ENCODE measurements at regions not wholly inside any gene's neighbourhood (a gene's known extent, or its start where the extent isn't known, plus 50 kb on each side); places are given as distances from the start of the nearest gene placed in this dataset.

DNA sequence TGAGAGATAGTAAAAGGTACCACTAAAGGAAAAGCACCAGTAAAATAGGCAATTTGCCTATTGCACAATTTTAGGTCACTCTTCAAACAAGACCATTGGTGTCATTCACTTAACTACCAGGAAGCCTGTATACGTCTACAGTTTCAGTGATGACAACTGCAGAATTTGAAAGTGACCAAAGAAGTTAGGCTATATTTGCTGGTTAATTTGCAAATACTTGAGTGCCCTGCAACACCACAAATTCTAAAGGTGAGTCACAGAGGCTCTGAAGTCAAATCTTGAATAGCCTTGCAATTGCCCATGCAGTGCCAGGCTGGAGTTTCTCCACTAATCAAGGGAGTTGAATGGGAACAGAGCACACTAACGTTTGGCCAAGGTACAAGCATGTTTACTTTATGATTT, 128.7 kb upstream of the CCDC68 start:
- DNase-seq (ENCODE audit: extremely low read depth, low read depth), result no peak
- TF ChIP-seq, protein P1, sequence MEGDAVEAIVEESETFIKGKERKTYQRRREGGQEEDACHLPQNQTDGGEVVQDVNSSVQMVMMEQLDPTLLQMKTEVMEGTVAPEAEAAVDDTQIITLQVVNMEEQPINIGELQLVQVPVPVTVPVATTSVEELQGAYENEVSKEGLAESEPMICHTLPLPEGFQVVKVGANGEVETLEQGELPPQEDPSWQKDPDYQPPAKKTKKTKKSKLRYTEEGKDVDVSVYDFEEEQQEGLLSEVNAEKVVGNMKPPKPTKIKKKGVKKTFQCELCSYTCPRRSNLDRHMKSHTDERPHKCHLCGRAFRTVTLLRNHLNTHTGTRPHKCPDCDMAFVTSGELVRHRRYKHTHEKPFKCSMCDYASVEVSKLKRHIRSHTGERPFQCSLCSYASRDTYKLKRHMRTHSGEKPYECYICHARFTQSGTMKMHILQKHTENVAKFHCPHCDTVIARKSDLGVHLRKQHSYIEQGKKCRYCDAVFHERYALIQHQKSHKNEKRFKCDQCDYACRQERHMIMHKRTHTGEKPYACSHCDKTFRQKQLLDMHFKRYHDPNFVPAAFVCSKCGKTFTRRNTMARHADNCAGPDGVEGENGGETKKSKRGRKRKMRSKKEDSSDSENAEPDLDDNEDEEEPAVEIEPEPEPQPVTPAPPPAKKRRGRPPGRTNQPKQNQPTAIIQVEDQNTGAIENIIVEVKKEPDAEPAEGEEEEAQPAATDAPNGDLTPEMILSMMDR (IDR thresholded peaks at IDR 0.05; ENCODE audit: low read depth, low read length), result no peak

DNA sequence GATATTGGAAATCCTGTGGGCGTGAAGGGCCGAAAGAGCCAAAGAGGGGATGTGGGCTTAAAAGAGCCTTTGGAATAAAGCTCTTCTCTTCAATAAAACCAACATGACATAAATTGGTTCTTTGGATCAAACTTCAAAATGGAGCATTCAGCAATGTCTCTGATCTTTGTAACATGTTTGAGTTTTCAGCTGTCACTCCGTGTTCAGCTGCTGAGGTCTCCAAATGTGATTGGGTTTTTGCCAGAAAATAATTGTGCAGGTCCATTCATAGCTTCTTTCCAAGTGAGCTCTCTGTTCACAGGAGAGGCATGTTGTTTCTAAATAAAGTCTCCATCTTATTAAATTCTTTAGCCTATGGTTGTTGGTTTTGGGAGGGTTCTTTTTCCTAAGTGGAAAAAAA, 127.6 kb upstream of the CCDC68 start:
- no peak for DNase-seq (ENCODE audit: extremely low read depth, low read depth)
- TF ChIP-seq, protein P1 (IDR thresholded peaks at IDR 0.05; ENCODE audit: low read depth, low read length), result no peak

DNA sequence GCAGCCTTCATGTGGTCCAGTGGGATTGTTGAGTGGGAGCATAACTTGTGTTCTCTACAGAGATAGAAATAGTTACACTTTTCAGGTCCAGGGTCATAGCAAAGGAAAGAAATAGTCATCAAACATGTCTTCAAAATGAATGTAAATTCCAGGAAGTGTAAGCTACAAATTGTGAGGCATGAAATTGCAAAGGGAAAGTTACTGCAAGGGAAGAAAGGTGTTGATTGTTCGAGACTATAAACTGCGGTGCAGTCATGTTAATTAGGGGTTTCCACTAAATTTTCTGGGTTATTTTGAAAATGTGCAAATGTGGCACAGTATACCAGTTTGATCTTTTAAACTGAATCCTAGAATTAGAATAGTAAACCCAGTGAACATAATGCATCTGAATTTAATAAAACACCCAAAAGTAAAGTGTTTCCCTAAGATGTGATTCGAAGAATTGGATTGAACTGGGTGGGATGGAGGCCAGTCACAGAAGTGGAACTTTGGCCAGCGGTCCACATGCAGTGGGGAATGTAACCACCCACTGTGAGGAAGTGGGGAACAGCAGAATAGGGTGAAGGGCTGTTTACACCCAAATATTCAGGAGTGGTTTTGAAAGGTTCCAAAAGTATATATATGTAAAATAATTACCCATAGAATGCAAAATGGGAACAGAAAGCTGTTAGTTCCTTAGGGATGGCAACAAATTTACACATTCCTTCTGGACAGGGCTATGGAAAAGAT, 126.5 kb upstream of the CCDC68 start:
- no peak for DNase-seq (ENCODE audit: extremely low read depth, low read depth)
- TF ChIP-seq, protein P1 (IDR thresholded peaks at IDR 0.05; ENCODE audit: low read depth, low read length), result no peak

DNA sequence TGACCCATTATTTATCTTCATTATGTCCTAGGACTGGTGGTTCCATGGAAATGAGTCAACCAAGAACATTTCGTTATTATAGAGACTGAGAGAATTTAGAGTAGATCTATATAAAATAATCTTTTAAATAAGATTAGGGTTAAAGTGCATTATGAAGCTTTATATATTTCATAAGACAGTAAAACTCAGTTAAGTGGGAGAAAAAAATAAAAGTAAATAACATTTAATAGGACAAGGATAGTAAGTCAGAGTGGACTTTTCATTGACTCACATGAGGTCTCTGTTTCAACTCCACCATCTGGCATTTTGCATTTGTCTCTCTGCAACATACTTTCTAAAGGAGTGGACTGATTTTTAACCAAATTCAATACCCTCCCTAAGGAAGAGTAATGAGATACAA, 125.3 kb upstream of the CCDC68 start:
- DNase-seq (ENCODE audit: extremely low read depth, low read depth), result no peak
- TF ChIP-seq, protein P1 (IDR thresholded peaks at IDR 0.05; ENCODE audit: low read depth, low read length), result no peak

DNA sequence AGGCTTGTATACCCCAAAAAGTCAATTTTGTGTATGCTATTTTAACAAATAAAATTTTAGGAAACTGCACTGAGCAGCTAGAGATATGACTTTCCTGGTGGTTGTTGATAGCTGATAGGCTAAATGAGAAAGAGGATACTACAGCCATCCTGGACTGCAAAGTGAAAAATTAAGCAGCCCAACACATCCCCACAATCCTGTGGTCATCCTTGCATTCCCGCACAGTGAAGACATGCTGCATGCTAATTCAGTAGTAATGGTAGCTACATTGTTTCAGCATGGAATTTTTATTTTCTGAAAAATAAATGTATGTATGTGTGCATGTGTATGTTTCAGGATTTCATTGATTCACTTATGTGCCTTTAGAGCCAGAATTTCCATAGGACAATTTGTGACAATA, 124.2 kb upstream of the CCDC68 start:
- DNase-seq (ENCODE audit: extremely low read depth, low read depth), result no peak
- TF ChIP-seq, protein P1 (IDR thresholded peaks at IDR 0.05; ENCODE audit: low read depth, low read length), result no peak

DNA sequence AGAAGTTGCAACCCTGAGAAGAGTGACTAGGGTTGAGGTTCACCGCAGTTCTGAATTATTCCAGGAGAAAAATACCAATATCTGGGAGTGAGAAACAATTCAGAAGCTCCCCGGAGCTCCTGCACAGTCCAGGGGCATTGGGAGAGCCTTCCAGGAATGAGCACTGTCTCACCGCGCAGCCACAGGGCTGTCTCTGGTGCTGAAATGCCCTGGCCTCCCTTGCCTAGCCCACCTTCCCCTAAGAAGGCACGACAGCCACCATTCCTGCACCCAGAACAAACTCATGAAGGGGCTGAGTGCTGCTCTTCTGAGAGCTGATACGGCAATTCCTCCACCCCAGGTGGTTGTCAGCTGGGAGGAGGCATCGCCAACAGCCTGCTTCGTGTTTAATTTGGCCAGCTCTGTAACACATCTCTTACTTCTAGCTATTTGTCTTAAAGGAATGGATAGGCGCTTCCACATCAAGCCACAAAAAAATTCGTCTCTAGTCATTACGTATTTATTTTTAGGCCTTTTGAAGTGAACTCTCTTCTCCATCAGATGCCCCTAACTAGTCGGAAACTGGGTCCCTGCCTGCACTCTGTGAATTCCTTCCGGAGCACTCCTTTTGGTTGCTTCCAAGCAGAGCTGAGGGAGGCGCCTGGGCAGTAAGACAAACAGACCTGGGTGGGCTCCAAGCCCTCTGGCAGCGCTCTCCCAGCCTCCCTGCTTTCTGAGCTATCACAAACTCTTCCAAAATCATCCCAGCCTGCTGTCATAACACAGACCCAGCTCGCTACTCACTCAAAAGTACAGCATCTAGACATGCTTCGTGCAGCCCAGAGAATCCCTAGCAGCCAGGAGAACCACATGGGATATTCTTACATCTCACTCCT, 120.5 kb upstream of the CCDC68 start:
- DNase-seq (ENCODE audit: extremely low read depth, low read depth), result no peak
- TF ChIP-seq, protein P1 (IDR thresholded peaks at IDR 0.05; ENCODE audit: low read depth, low read length), result no peak

DNA sequence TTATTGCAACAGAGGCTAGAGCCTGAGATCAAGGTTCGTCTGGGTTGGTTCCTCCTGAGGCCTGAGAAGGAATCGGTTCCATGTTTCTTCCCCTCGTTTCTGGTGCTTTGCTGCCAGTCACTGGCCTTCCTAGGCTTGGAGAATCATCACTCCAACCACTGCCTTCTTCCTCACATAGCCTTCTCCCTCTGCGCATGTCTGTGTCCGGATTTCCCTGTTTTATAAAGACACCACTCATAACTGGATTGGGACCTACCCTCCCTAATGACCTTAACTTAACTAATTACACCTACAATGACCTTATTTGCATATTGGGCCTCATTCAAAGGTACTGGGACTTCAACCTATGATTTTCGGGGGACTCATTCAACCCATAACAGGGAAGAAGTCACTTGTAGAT, 119.8 kb upstream of the CCDC68 start:
- DNase-seq (ENCODE audit: extremely low read depth, low read depth), result no peak
- TF ChIP-seq, protein P1 (IDR thresholded peaks at IDR 0.05; ENCODE audit: low read depth, low read length), result no peak

Data from AG09319 (cell line).